SK-N-SH (cell line): ENCODE measurements at regions not wholly inside any gene's neighbourhood (a gene's known extent, or its start where the extent isn't known, plus 50 kb on each side); places are given as distances from the start of the nearest gene placed in this dataset.

Experiments
- CTCF ChIA-PET: fragments of 300-600, 350-600 bp; formaldehyde crosslinking; extraction: SDS; loops from one replicate; lab custom pipeline; 2021; lab: Yijun Ruan, JAX
- POLR2A ChIA-PET: fragments of 350-600 bp; sonication (Branson Sonifier 250); formaldehyde crosslinking; extraction: SDS; loops from one replicate; lab custom pipeline; 2020; ENCODE audit warnings: antibody characterized with exemption, inconsistent platforms; lab: Yijun Ruan, JAX
- DNase-seq: peaks from one replicate; pipeline ENCODE4 v3.0.0; 2012
- H2AFZ ChIP-seq: fragments of 200-600 bp; sonication (generic); 2 replicates; pipeline ENCODE4 v1.8.1; 2016; ENCODE audit warnings: antibody characterized with exemption, mild to moderate bottlenecking, low read depth
- H3F3A ChIP-seq: fragments of 200-600 bp; sonication (generic); replicated peaks from 2 replicates; pipeline ENCODE3; 2016; ENCODE audit warnings: antibody characterized with exemption, mild to moderate bottlenecking; ENCODE audit not compliant: insufficient read depth
- H3K27ac ChIP-seq, 2 experiments: fragments of 200-500 bp in 1 of 2; fragments of 200-600 bp in 1 of 2; sonication (Bioruptor generic) in 1 of 2; sonication (generic), shearing (Covaris generic) in 1 of 2; 2 replicates each; pipeline versions ENCODE4 v1.5.1 to v1.6.1; 2014 to 2016; ENCODE audit warnings: low read depth in 2 of 2, inconsistent platforms in 1 of 2, low read length in 1 of 2, mild to moderate bottlenecking in 1 of 2, mixed read lengths in 1 of 2
- H3K27me3 ChIP-seq: fragments of 200-600 bp; sonication (generic), shearing (Covaris generic); 2 replicates; pipeline ENCODE4 v1.6.1; 2016; ENCODE audit warnings: mixed run types; ENCODE audit not compliant: insufficient read depth
- H3K36me3 ChIP-seq, 2 experiments: fragments of 200-500 bp in 1 of 2; fragments of 200-600 bp in 1 of 2; sonication (Bioruptor generic) in 1 of 2; sonication (generic) in 1 of 2; replicated peaks in 1 of 2; 2 replicates each; pipeline versions ENCODE3 to v1.5.1; 2014 to 2016; ENCODE audit warnings: low read length in 1 of 2, mild to moderate bottlenecking in 1 of 2; ENCODE audit not compliant: insufficient read depth in 2 of 2, control insufficient read depth in 1 of 2
- H3K4me1 ChIP-seq, 2 experiments: fragments of 200-500 bp in 1 of 2; fragments of 200-600 bp in 1 of 2; sonication (Bioruptor generic) in 1 of 2; sonication (generic), shearing (Covaris generic) in 1 of 2; 2 replicates each; pipeline versions ENCODE4 v1.5.1 to v1.6.1; 2014 to 2016; ENCODE audit warnings: low read depth in 1 of 2, low read length in 1 of 2, mixed run types in 1 of 2; ENCODE audit not compliant: insufficient read depth in 2 of 2, control insufficient read depth in 1 of 2
- H3K4me2 ChIP-seq: fragments of 200-600 bp; sonication (generic), shearing (Covaris generic); 2 replicates; pipeline ENCODE4 v1.6.1; 2017; ENCODE audit warnings: mixed run types
- H3K4me3 ChIP-seq, 2 experiments: fragments of 200-500 bp in 1 of 2; fragments of 200-600 bp in 1 of 2; sonication (Bioruptor generic) in 1 of 2; sonication (generic), shearing (Covaris generic) in 1 of 2; 2 replicates each; pipeline versions ENCODE4 v1.5.1 to v1.8.1; 2014 to 2016; ENCODE audit warnings: low read depth in 2 of 2, inconsistent platforms in 1 of 2, low read length in 1 of 2, mild to moderate bottlenecking in 1 of 2, mixed read lengths in 1 of 2, moderate library complexity in 1 of 2
- H3K79me2 ChIP-seq: fragments of 200-600 bp; sonication (generic); 2 replicates; pipeline ENCODE4 v1.8.1; 2017; ENCODE audit warnings: mild to moderate bottlenecking; ENCODE audit not compliant: insufficient read depth
- H3K9ac ChIP-seq: fragments of 200-600 bp; sonication (generic); 2 replicates; pipeline ENCODE4 v1.6.1; 2017; ENCODE audit warnings: mixed run types
- H3K9me2 ChIP-seq: fragments of 200-600 bp; sonication (generic); 2 replicates; pipeline ENCODE4 v1.6.1; 2017; ENCODE audit warnings: mixed run types
- H3K9me3 ChIP-seq: fragments of 200-600 bp; sonication (generic); 2 replicates; pipeline ENCODE4 v1.6.1; 2017; ENCODE audit warnings: mixed run types, mild to moderate bottlenecking, moderate library complexity
- H4K20me1 ChIP-seq: fragments of 200-600 bp; sonication (generic); 2 replicates; pipeline ENCODE4 v1.6.1; 2017; ENCODE audit warnings: mild to moderate bottlenecking, mixed run types; ENCODE audit not compliant: insufficient read depth
- CTCF ChIP-seq: fragments of 200-600 bp; sonication (generic); IDR thresholded peaks from 2 replicates; pipeline ENCODE4 v1.6.1; 2017; ENCODE audit warnings: antibody characterized with exemption, mild to moderate bottlenecking, moderate library complexity
- EZH2phosphoT487 ChIP-seq: fragments of 200-600 bp; sonication (generic); IDR thresholded peaks from 2 replicates; pipeline ENCODE4 v1.6.1; 2017; ENCODE audit warnings: low read depth, mixed run types, mild to moderate bottlenecking, antibody characterized with exemption, moderate library complexity, borderline replicate concordance
- FOSL2 ChIP-seq: IDR thresholded peaks from 2 replicates; pipeline ENCODE4 v1.4.0; 2012; ENCODE audit warnings: low read depth, mild to moderate bottlenecking, moderate library complexity, borderline replicate concordance
- GABPA ChIP-seq: IDR thresholded peaks from 2 replicates; pipeline ENCODE4 v1.4.0; 2012; ENCODE audit warnings: low read depth, mild to moderate bottlenecking
- GATA2 ChIP-seq: sonication (generic); formaldehyde crosslinking; IDR thresholded peaks from 2 replicates; pipeline ENCODE4 v1.5.0; 2020; ENCODE audit warnings: mild to moderate bottlenecking, missing genetic modification reagents
- MAX ChIP-seq: IDR thresholded peaks from 2 replicates; pipeline ENCODE4 v1.4.0; 2012; ENCODE audit warnings: low read depth
- MEF2A ChIP-seq: IDR thresholded peaks from 2 replicates; pipeline ENCODE4 v1.4.0; 2012; ENCODE audit warnings: low read depth, borderline replicate concordance
- MXI1 ChIP-seq: IDR thresholded peaks from 2 replicates; pipeline ENCODE4 v1.6.1; 2012; ENCODE audit warnings: mild to moderate bottlenecking, low read depth, low read length, improper control_type of control experiment
- NRF1 ChIP-seq: IDR thresholded peaks from 2 replicates; pipeline ENCODE4 v1.6.1; 2012; ENCODE audit warnings: low read depth, mild to moderate bottlenecking, low read length
- POLR2AphosphoS5 ChIP-seq: IDR thresholded peaks from 2 replicates; pipeline ENCODE4 v1.6.1; 2012; ENCODE audit warnings: low read depth, low read length
- RAD21 ChIP-seq: IDR thresholded peaks from 2 replicates; pipeline ENCODE4 v1.6.1; 2012; ENCODE audit warnings: mild to moderate bottlenecking, low read length
- REST ChIP-seq: IDR thresholded peaks from 2 replicates; pipeline ENCODE4 v1.6.1; 2012; ENCODE audit warnings: mild to moderate bottlenecking, low read depth, low read length, moderate library complexity
- RFX5 ChIP-seq: IDR thresholded peaks from 2 replicates; pipeline ENCODE4 v1.6.1; 2012; ENCODE audit warnings: mild to moderate bottlenecking, improper control_type of control experiment, low read length
- TEAD4 ChIP-seq: IDR thresholded peaks from 2 replicates; pipeline ENCODE4 v1.4.0; 2012; ENCODE audit warnings: mild to moderate bottlenecking, borderline replicate concordance; ENCODE audit not compliant: insufficient read depth
- USF1 ChIP-seq: IDR thresholded peaks from 2 replicates; pipeline ENCODE4 v1.4.0; 2012; ENCODE audit warnings: low read depth, borderline replicate concordance
- USF2 ChIP-seq: fragments of 150-350 bp; IDR thresholded peaks from 2 replicates; pipeline ENCODE4 v1.6.1; 2017; ENCODE audit warnings: antibody characterized with exemption, low read length, low read depth, borderline replicate concordance
- YY1 ChIP-seq: IDR thresholded peaks from 2 replicates; pipeline ENCODE4 v1.4.0; 2012; ENCODE audit warnings: low read depth, mild to moderate bottlenecking
- ZBTB33 ChIP-seq: IDR thresholded peaks from 2 replicates; pipeline ENCODE4 v1.4.0; 2012; ENCODE audit warnings: low read depth, borderline replicate concordance
- WGBS: methylation state at CpG from one replicate; pipeline ENCODE4 v1.1.6; 2017; ENCODE audit warnings: low lambda C conversion rate; 5-methylcytosine and 5-hydroxymethylcytosine counted together

GRCh38 chr6:74284284-74284683, 588.3 kb downstream of the CD109 start:
- H3K9me3 ChIP-seq, result no peaks in the 10 kb centered on the region
- H3K27me3 ChIP-seq, result no peaks in the 10 kb centered on the region; the same call in 1 of the 2 replicates
- H3K4me1 ChIP-seq, result no peaks in the 10 kb centered on the region
- no peaks in the 10 kb centered on the region for H3F3A ChIP-seq
- H4K20me1 ChIP-seq, result no peaks in the 10 kb centered on the region
- DNase-seq, result no peak
- CTCF ChIA-PET, result no interaction called here
- TF ChIP-seq YY1, result no peak
- no peak for TF ChIP-seq USF1
- TF ChIP-seq TEAD4, result no peak
- TF ChIP-seq POLR2AphosphoS5, result no peak
- no peak for TF ChIP-seq GABPA
- TF ChIP-seq ZBTB33, result no peak
- no peak for TF ChIP-seq NRF1
- no peak for TF ChIP-seq EZH2phosphoT487
- no peak for TF ChIP-seq RAD21
- H3K36me3 ChIP-seq, result no peaks in the 10 kb centered on the region
- no peak overlapping the region for H3K9ac ChIP-seq
- no peak overlapping the region for H3K4me2 ChIP-seq
- no peak overlapping the region for H2AFZ ChIP-seq
- H3K4me3 ChIP-seq, result no peak overlapping the region
- no peaks in the 10 kb centered on the region for H3K9me2 ChIP-seq
- POLR2A ChIA-PET, result no interaction called here
- no peak overlapping the region for H3K27ac ChIP-seq
- H3K79me2 ChIP-seq, result no peaks in the 10 kb centered on the region

GRCh38 chr6:74283532-74283931, 587.5 kb downstream of the CD109 start:
- no peak overlapping the region for H3K9ac ChIP-seq
- H3K79me2 ChIP-seq, result no peaks in the 10 kb centered on the region
- no peak for DNase-seq
- 2% methylated on average over 3 of the region's 3 CpGs for WGBS
- no peaks in the 10 kb centered on the region for H3F3A ChIP-seq
- ChIA-PET CTCF (no interaction called here), POLR2A (no interaction called here)
- no peaks in the 10 kb centered on the region for H3K9me3 ChIP-seq
- H3K4me2 ChIP-seq, result no peak overlapping the region
- H3K27ac ChIP-seq, result no peak overlapping the region
- no peaks in the 10 kb centered on the region for H3K9me2 ChIP-seq
- no peaks in the 10 kb centered on the region; the same call in 1 of the 2 replicates for H3K27me3 ChIP-seq
- H2AFZ ChIP-seq, result no peak overlapping the region
- H3K4me1 ChIP-seq, result no peaks in the 10 kb centered on the region
- no peaks in the 10 kb centered on the region for H4K20me1 ChIP-seq
- no peaks in the 10 kb centered on the region for H3K36me3 ChIP-seq
- no peak overlapping the region for H3K4me3 ChIP-seq
- no peak for TF ChIP-seq RFX5
- no peak for TF ChIP-seq CTCF
- no peak for TF ChIP-seq GATA2 (CRISPR knock-in tag)
- TF ChIP-seq USF2, result no peak
- TF ChIP-seq USF1, result no peak
- no peak for TF ChIP-seq MXI1
- no peak for TF ChIP-seq NRF1
- TF ChIP-seq RAD21, result no peak
- no peak for TF ChIP-seq FOSL2
- no peak for TF ChIP-seq REST
- TF ChIP-seq MEF2A, result no peak
- TF ChIP-seq MAX, result no peak
